Astrocyte (in vitro differentiated cells and primary cell): ENCODE measurements at regions not wholly inside any gene's neighbourhood (a gene's known extent, or its start where the extent isn't known, plus 50 kb on each side); places are given as distances from the start of the nearest gene placed in this dataset.
"Not testable (repeated sequence)": the region's sequence is repeated elsewhere in the genome, so short reads cannot be mapped to it uniquely, and the experiment has no call there.

Experiments used
- DNase-seq: peaks from one replicate; pipeline ENCODE4 v3.0.0-alpha.2; 2010; ENCODE audit warnings: low read depth
- FAIRE-seq: peaks from 2 replicates; lab custom pipeline; 2011; peaks lifted over from hg19 to GRCh38; lab: Jason Lieb, UNC
- H2AFZ ChIP-seq: 2 replicates; pipeline ENCODE4 v1.6.0; 2012; ENCODE audit warnings: low read depth, low read length, inconsistent platforms
- H3K27ac ChIP-seq: 2 replicates; pipeline ENCODE4 v1.5.1; 2011; ENCODE audit warnings: low read depth, low read length, inconsistent platforms
- H3K27me3 ChIP-seq: 2 replicates; pipeline ENCODE4 v1.6.0; 2011; ENCODE audit warnings: low read length, inconsistent platforms; ENCODE audit not compliant: insufficient read depth
- H3K36me3 ChIP-seq: 2 replicates; pipeline ENCODE4 v1.5.1; 2011; ENCODE audit warnings: low read length, inconsistent platforms; ENCODE audit not compliant: insufficient read depth
- H3K4me1 ChIP-seq: 2 replicates; pipeline ENCODE4 v1.5.1; 2011; ENCODE audit warnings: low read length, inconsistent platforms; ENCODE audit not compliant: insufficient read depth
- H3K4me2 ChIP-seq: 2 replicates; pipeline ENCODE4 v1.6.0; 2012; ENCODE audit warnings: low read length, inconsistent platforms
- H3K4me3 ChIP-seq: 2 replicates; pipeline ENCODE4 v1.5.1; 2011; ENCODE audit warnings: low read depth, mild to moderate bottlenecking, low read length, inconsistent platforms; ENCODE audit not compliant: insufficient read depth
- H3K79me2 ChIP-seq: 2 replicates; pipeline ENCODE4 v1.6.0; 2012; ENCODE audit warnings: mild to moderate bottlenecking, low read length, inconsistent platforms; ENCODE audit not compliant: insufficient read depth
- H3K9ac ChIP-seq: 2 replicates; pipeline ENCODE4 v1.6.0; 2012; ENCODE audit warnings: mild to moderate bottlenecking, low read length, inconsistent platforms
- H3K9me3 ChIP-seq: 2 replicates; pipeline ENCODE4 v1.5.1; 2012; ENCODE audit warnings: low read depth, mild to moderate bottlenecking, low read length, inconsistent platforms; ENCODE audit not compliant: insufficient read depth
- H4K20me1 ChIP-seq: 2 replicates; pipeline ENCODE4 v1.6.0; 2012; ENCODE audit warnings: low read length, inconsistent platforms; ENCODE audit not compliant: insufficient read depth
- H3K27ac Mint-ChIP-seq: one replicate; pipeline ENCODE4 v1.8.0; 2021; ENCODE audit warnings: mild to moderate bottlenecking, mixed read lengths; ENCODE audit not compliant: unreplicated experiment
- H3K27me3 Mint-ChIP-seq: one replicate; pipeline ENCODE4 v1.8.0; 2021; ENCODE audit warnings: low read depth, mixed read lengths; ENCODE audit not compliant: unreplicated experiment
- H3K36me3 Mint-ChIP-seq: one replicate; pipeline ENCODE4 v1.8.0; 2021; ENCODE audit warnings: low read depth, mixed read lengths; ENCODE audit not compliant: unreplicated experiment
- H3K4me1 Mint-ChIP-seq: one replicate; pipeline ENCODE4 v1.8.0; 2021; ENCODE audit warnings: low read depth, mixed read lengths; ENCODE audit not compliant: unreplicated experiment
- H3K4me3 Mint-ChIP-seq: one replicate; pipeline ENCODE4 v1.8.0; 2021; ENCODE audit warnings: mild to moderate bottlenecking, moderate library complexity, mixed read lengths; ENCODE audit not compliant: unreplicated experiment
- H3K9me3 Mint-ChIP-seq: one replicate; pipeline ENCODE4 v1.8.0; 2021; ENCODE audit warnings: mild to moderate bottlenecking, mixed read lengths; ENCODE audit not compliant: unreplicated experiment
- CTCF ChIP-seq: IDR thresholded peaks from 2 replicates; pipeline ENCODE4 v1.5.1; 2011; ENCODE audit warnings: low read depth, mild to moderate bottlenecking, inconsistent platforms, low read length, moderate library complexity; ENCODE audit not compliant: insufficient read depth
- EZH2 ChIP-seq: IDR thresholded peaks from 2 replicates; pipeline ENCODE4 v1.6.1; 2012; ENCODE audit warnings: mild to moderate bottlenecking, low read length, inconsistent platforms; ENCODE audit not compliant: insufficient read depth

DNA sequence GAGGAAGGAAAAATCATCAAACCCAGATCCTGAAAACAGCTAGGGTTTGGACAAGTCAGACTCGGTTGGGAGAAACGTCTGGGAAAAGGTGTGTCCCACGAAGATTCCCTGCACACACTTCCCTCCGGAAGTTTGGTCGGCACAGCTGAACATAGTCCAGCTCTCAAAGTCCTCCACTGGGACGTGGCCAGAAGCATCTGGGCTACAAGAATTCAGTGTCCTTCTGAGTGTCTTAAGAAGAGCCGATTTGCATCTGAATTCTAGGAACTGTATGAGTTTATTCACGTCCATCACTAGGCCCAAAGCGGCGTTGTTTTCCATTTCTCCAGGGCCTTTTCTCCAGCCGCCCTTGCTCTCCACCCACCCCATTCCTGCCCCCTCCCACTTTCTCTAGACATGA lies 109.1 kb downstream of the C17orf67 start:
- Histone ChIP-seq H4K20me1 (no peaks in the 10 kb centered on the region), H3K36me3 (no peaks in the 10 kb centered on the region), H2AFZ (no peak overlapping the region), H3K27ac (no peak overlapping the region), H3K27me3 (peaks cover 35% of the 10 kb centered on the region), H3K4me3 (no peak overlapping the region), H3K4me2 (no peak overlapping the region), H3K4me1 (no peaks in the 10 kb centered on the region), H3K9ac (no peak overlapping the region), H3K9me3 (no peaks in the 10 kb centered on the region), H3K79me2 (no peaks in the 10 kb centered on the region)
- Mint-ChIP-seq H3K27ac (no peak overlapping the region), H3K27me3 (peaks cover 12% of the 10 kb centered on the region), H3K4me3 (no peak overlapping the region), H3K4me1 (peaks cover 4% of the 10 kb centered on the region), H3K9me3 (no peaks in the 10 kb centered on the region), H3K36me3 (no peaks in the 10 kb centered on the region)
- TF ChIP-seq EZH2 (no peak), CTCF (no peak)
- FAIRE-seq (no peak), DNase-seq (no peak)

DNA sequence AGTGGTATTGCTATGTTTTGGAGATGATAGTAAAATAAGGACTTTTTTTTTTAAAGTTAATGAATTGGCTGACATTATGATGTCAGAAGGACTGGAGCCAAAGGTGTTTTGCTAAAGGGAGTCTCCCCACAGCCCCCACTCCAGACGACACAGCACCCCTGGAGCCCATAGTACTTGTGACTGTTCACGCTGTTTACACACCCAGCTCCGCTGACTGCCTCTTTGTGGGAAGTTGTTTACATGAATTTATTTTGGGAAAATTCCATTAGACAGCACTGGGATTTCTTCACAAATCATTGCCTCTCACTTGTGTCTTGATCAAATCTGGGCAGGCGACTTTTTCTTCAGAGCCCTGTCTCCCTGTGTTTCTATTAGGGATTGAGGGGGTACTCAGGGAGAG lies 108.6 kb downstream of the C17orf67 start:
- peaks cover 4% of the 10 kb centered on the region for H3K4me1 Mint-ChIP-seq
- Histone ChIP-seq H2AFZ (no peak overlapping the region), H3K4me3 (no peak overlapping the region), H3K79me2 (no peaks in the 10 kb centered on the region), H3K4me2 (no peak overlapping the region), H3K4me1 (no peaks in the 10 kb centered on the region), H4K20me1 (no peaks in the 10 kb centered on the region), H3K9ac (no peak overlapping the region), H3K9me3 (no peaks in the 10 kb centered on the region), H3K27ac (no peak overlapping the region), H3K36me3 (no peaks in the 10 kb centered on the region), H3K27me3 (peaks cover 40% of the 10 kb centered on the region)
- no peaks in the 10 kb centered on the region for H3K9me3 Mint-ChIP-seq
- H3K27ac Mint-ChIP-seq, result no peak overlapping the region
- no peak for DNase-seq
- no peak overlapping the region for H3K4me3 Mint-ChIP-seq
- no peaks in the 10 kb centered on the region for H3K36me3 Mint-ChIP-seq
- FAIRE-seq, result no peak
- H3K27me3 Mint-ChIP-seq, result peaks cover 12% of the 10 kb centered on the region
- no peak for TF ChIP-seq EZH2

DNA sequence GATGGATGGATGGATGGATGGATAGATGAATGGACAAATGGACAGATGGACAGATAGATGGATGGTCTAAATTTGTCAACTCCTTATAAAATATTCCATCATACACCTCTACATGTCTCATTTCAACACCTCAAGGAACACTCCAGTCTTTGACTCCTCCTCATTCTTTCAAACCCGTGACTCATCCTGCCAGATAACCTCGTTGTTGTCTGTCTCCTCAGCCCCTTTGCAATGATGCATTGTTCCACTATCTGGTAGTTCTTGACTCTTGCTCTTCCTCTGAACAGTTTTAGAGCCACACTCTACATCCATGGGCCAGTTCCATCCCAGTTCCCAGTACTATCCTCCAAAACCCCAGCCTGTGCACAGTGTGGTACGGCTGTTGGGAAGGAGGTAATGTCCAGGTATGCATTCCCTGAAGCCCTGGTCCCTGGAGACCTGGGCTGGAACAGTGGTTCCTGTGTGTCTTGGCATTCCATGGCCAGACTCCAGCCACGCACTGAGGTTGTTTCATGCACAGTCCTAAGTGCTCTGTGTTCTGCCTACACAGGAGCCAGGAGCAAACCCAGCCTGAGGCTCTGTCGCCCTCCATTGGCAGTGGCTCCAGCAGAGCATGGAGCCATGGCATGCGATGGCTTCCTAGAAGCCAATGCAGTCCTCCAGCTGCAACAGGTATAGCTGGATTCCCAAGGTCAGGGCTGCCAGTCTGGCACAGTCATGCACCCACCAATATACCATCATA lies 105.7 kb downstream of the C17orf67 start:
- Mint-ChIP-seq H3K9me3 (no peaks in the 10 kb centered on the region), H3K27me3 (peaks cover 18% of the 10 kb centered on the region), H3K36me3 (no peaks in the 10 kb centered on the region), H3K4me1 (peaks cover 4% of the 10 kb centered on the region), H3K27ac (no peak overlapping the region), H3K4me3 (no peak overlapping the region)
- TF ChIP-seq CTCF (no peak), EZH2 (no peak)
- Histone ChIP-seq H3K79me2 (no peaks in the 10 kb centered on the region), H3K27me3 (peaks cover 52% of the 10 kb centered on the region), H3K4me1 (no peaks in the 10 kb centered on the region), H3K4me2 (no peak overlapping the region), H3K4me3 (no peak overlapping the region), H3K27ac (no peak overlapping the region), H4K20me1 (no peaks in the 10 kb centered on the region), H3K36me3 (no peaks in the 10 kb centered on the region), H2AFZ (no peak overlapping the region), H3K9ac (no peak overlapping the region), H3K9me3 (no peaks in the 10 kb centered on the region)
- DNase-seq (no peak), FAIRE-seq (no peak)

DNA sequence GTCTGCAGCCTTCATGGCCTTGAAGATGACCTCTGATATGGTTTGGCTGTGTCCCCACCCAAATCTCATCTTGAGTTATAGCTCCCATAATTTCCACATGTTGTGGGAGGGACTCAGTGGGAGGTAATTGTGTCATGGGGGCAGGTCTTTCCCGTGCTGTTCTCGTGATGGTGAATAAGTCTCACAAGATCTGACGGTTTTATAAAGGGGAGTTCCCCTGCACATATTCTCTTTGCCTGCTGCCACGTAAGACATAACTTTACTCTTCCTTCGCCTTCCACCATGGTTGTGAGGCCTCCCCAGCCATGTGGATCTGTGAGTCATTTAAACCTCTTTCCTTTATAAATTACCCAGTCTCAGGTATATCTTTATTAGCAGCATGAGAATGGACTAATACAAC lies 102.6 kb downstream of the C17orf67 start:
- DNase-seq, H3K4me3 ChIP-seq, H3K27ac Mint-ChIP-seq, H3K4me1 ChIP-seq, H3K4me1 Mint-ChIP-seq, H2AFZ ChIP-seq, H3K79me2 ChIP-seq, H3K4me3 Mint-ChIP-seq, H3K9me3 Mint-ChIP-seq, H4K20me1 ChIP-seq, H3K9me3 ChIP-seq, H3K4me2 ChIP-seq, H3K36me3 ChIP-seq, H3K9ac ChIP-seq, FAIRE-seq, H3K27ac ChIP-seq, H3K36me3 Mint-ChIP-seq: not testable (repeated sequence)
- H3K27me3 Mint-ChIP-seq, result peaks cover 14% of the 10 kb centered on the region
- H3K27me3 ChIP-seq, result peaks cover 68% of the 10 kb centered on the region
